GM23248 (cell line): ENCODE measurements at regions not wholly inside any gene's neighbourhood (a gene's known extent, or its start where the extent isn't known, plus 50 kb on each side); places are given as distances from the start of the nearest gene placed in this dataset.

Experiments
- DNase-seq: peaks from one replicate; pipeline ENCODE4 v3.0.0-alpha.2; 2015
- H2AFZ ChIP-seq: fragments of 200-600 bp; sonication (generic); 2 replicates; pipeline ENCODE4 v1.6.1; 2016; ENCODE audit warnings: antibody characterized with exemption
- H3F3A ChIP-seq: fragments of 200-600 bp; sonication (generic); 2 replicates; pipeline ENCODE4 v1.6.1; 2016; ENCODE audit warnings: mild to moderate bottlenecking, antibody characterized with exemption, mixed run types; ENCODE audit not compliant: insufficient read depth
- H3K27ac ChIP-seq: fragments of 200-600 bp; sonication (generic); 2 replicates; pipeline ENCODE4 v1.5.1; 2016; ENCODE audit warnings: mild to moderate bottlenecking
- H3K27me3 ChIP-seq: fragments of 200-600 bp; sonication (generic); replicated peaks from 2 replicates; pipeline ENCODE4 v1.6.1; 2016; ENCODE audit warnings: mild to moderate bottlenecking; ENCODE audit not compliant: insufficient read depth
- H3K36me3 ChIP-seq: fragments of 200-600 bp; sonication (generic); 2 replicates; pipeline ENCODE4 v1.6.1; 2016; ENCODE audit warnings: low read depth, mild to moderate bottlenecking
- H3K4me1 ChIP-seq: fragments of 200-600 bp; sonication (generic); 2 replicates; pipeline ENCODE4 v1.6.1; 2016; ENCODE audit warnings: mild to moderate bottlenecking; ENCODE audit not compliant: insufficient read depth
- H3K4me2 ChIP-seq: fragments of 200-600 bp; sonication (generic); one replicate; pipeline ENCODE4 v1.6.1; 2016; ENCODE audit warnings: mild to moderate bottlenecking; ENCODE audit not compliant: unreplicated experiment
- H3K4me3 ChIP-seq: fragments of 200-600 bp; sonication (generic); 2 replicates; pipeline ENCODE4 v1.5.1; 2016; ENCODE audit warnings: mild to moderate bottlenecking
- H3K79me2 ChIP-seq: fragments of 200-600 bp; sonication (generic); 2 replicates; pipeline ENCODE4 v1.6.1; 2016; ENCODE audit warnings: mild to moderate bottlenecking; ENCODE audit not compliant: insufficient read depth
- H3K9ac ChIP-seq: fragments of 200-600 bp; sonication (generic); 2 replicates; pipeline ENCODE4 v1.6.1; 2016; ENCODE audit warnings: mild to moderate bottlenecking
- H3K9me2 ChIP-seq: fragments of 200-600 bp; sonication (generic); 2 replicates; pipeline ENCODE4 v1.6.1; 2016; ENCODE audit warnings: mixed run types, mild to moderate bottlenecking, moderate library complexity; ENCODE audit not compliant: insufficient read depth
- H3K9me3 ChIP-seq: fragments of 200-600 bp; sonication (generic); one replicate; pipeline ENCODE4 v1.6.1; 2017; ENCODE audit warnings: low read depth
- H4K20me1 ChIP-seq: fragments of 200-600 bp; sonication (generic); 2 replicates; pipeline ENCODE4 v1.6.0; 2016; ENCODE audit not compliant: insufficient read depth
- EZH2 ChIP-seq: fragments of 200-600 bp; sonication (generic); IDR thresholded peaks from 2 replicates; pipeline ENCODE4 v1.6.1; 2018; ENCODE audit warnings: antibody characterized with exemption, mild to moderate bottlenecking; ENCODE audit not compliant: insufficient read depth, poor library complexity, severe bottlenecking
- EZH2phosphoT487 ChIP-seq: fragments of 200-600 bp; sonication (generic); IDR thresholded peaks from 2 replicates; pipeline ENCODE4 v1.6.1; 2018; ENCODE audit warnings: antibody characterized with exemption, moderate library complexity, mild to moderate bottlenecking, low read depth; ENCODE audit not compliant: insufficient read depth
- WGBS, 2 experiments: methylation state at CpG; one replicate each; pipeline ENCODE4 v1.1.6; 2015 to 2017; ENCODE audit warnings: low lambda C conversion rate in 2 of 2, low coverage in 1 of 2; ENCODE audit errors: missing lambda C conversion rate in 2 of 2; 5-methylcytosine and 5-hydroxymethylcytosine counted together
- in situ Hi-C: fragments of 300-500 bp; cut with MboI; formaldehyde crosslinking; loops from 2 replicates; pipeline ENCODE4 v1.15.0; 2020

DNA sequence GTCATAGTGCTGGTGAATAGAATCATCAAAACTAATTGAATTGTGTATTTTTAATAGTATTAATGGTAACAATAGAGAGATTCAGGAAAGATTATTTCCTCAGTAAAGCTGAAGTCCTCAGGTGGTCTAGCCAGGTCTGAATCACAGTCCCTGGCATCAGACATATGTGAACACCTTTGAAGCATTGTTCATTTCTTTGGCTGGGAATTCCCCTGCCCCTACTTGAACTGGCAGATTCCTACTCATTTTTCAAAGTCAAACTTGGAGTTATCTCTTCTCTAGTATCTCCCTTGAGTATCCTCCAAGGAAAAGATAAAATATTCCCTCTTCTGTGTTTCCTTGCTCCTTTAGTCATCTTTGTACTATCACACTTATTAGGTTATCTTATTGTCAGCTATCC, 759.8 kb downstream of the ADGRL2 start:
- H3K36me3 ChIP-seq: no peaks in the 10 kb centered on the region
- TF ChIP-seq EZH2phosphoT487 (no peak), EZH2 (no peak)
- H3K9me2 ChIP-seq: no peaks in the 10 kb centered on the region
- H3K9ac ChIP-seq: no peak overlapping the region
- DNase-seq: no peak
- H4K20me1 ChIP-seq: no peaks in the 10 kb centered on the region
- no peak overlapping the region for H3K4me2 ChIP-seq
- H3K79me2 ChIP-seq: no peaks in the 10 kb centered on the region
- no peak overlapping the region for H3K27ac ChIP-seq
- in situ Hi-C loops: no loop called here
- H2AFZ ChIP-seq: no peak overlapping the region
- peaks cover 12% of the 10 kb centered on the region for H3K4me1 ChIP-seq
- H3F3A ChIP-seq: peaks cover 12% of the 10 kb centered on the region
- H3K27me3 ChIP-seq: no peaks in the 10 kb centered on the region
- H3K9me3 ChIP-seq: no peaks in the 10 kb centered on the region
- no peak overlapping the region for H3K4me3 ChIP-seq

DNA sequence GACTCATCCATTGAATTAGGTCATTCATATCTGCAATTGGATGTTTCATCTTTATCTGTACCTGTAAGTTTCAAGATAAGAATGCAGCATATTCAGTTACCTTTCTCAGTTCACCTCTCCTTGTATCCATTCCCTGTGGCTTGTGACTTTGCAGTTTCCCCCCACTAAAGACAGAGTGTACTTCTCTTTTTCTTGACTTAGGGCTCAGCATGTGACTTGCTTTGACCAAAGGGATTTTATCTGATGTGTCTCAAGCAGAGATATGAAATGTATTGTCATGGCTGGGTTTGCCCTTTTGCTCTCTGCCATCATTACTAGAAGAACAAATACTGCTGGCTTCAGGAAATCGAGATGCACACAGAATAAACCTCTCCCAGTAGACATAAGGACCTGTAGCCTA, 754.8 kb downstream of the ADGRL2 start:
- H3K4me3 ChIP-seq: no peak overlapping the region
- H3K4me1 ChIP-seq: no peaks in the 10 kb centered on the region
- in situ Hi-C loops: no loop called here
- DNase-seq: no peak
- no peaks in the 10 kb centered on the region for H4K20me1 ChIP-seq
- H3K9me3 ChIP-seq: no peaks in the 10 kb centered on the region
- H3F3A ChIP-seq: no peaks in the 10 kb centered on the region
- H3K36me3 ChIP-seq: no peaks in the 10 kb centered on the region
- H2AFZ ChIP-seq: no peak overlapping the region
- TF ChIP-seq EZH2phosphoT487 (no peak), EZH2 (no peak)
- 5 to 7% methylated on average over 1 of the region's 1 CpG for WGBS, 2 experiments
- no peak overlapping the region for H3K9ac ChIP-seq
- no peaks in the 10 kb centered on the region for H3K9me2 ChIP-seq
- no peaks in the 10 kb centered on the region for H3K79me2 ChIP-seq
- H3K4me2 ChIP-seq: no peak overlapping the region
- H3K27me3 ChIP-seq: no peaks in the 10 kb centered on the region
- no peak overlapping the region for H3K27ac ChIP-seq

DNA sequence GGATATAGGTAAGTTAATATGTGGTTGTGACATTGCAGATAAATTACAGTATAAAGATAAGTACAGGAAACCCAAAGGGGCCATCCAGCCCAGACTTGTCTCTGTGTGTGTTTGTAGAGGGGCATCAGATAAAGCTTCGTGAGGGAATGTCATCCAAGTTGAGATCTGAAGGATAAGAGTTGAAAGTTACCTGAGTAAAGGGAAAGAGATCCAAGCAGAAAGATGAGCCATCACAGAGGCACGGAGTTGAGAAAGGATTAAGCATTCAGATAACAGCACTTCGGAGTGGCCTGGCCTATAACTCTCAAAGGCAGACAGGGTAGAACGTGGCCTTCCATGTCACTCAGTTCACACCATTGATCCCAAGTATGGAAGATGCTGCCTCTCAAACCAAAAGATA, 749.1 kb downstream of the ADGRL2 start:
- H3K4me1 ChIP-seq: no peaks in the 10 kb centered on the region
- no peaks in the 10 kb centered on the region for H3K27me3 ChIP-seq
- 22 to 31% methylated on average over 4 of the region's 4 CpGs for WGBS, 2 experiments
- no peaks in the 10 kb centered on the region for H3K36me3 ChIP-seq
- no peak overlapping the region for H3K4me2 ChIP-seq
- no peak overlapping the region for H3K27ac ChIP-seq
- H3F3A ChIP-seq: no peaks in the 10 kb centered on the region
- DNase-seq: no peak
- no peak overlapping the region for H2AFZ ChIP-seq
- H3K79me2 ChIP-seq: no peaks in the 10 kb centered on the region
- H3K9me2 ChIP-seq: no peaks in the 10 kb centered on the region
- TF ChIP-seq EZH2 (no peak), EZH2phosphoT487 (no peak)
- H3K9me3 ChIP-seq: no peaks in the 10 kb centered on the region
- H3K4me3 ChIP-seq: no peak overlapping the region
- in situ Hi-C loops: no loop called here
- H3K9ac ChIP-seq: no peak overlapping the region
- no peaks in the 10 kb centered on the region for H4K20me1 ChIP-seq

GRCh38 chr1:82542766-82543165, 742.0 kb downstream of the ADGRL2 start:
- Histone ChIP-seq H3K79me2 (no peaks in the 10 kb centered on the region), H3K36me3 (no peaks in the 10 kb centered on the region; the same call in 1 of the 2 replicates), H3K9me2 (no peaks in the 10 kb centered on the region), H3K4me1 (no peaks in the 10 kb centered on the region), H3K27ac (no peak overlapping the region), H3K9me3 (no peaks in the 10 kb centered on the region), H3K4me3 (no peak overlapping the region), H3F3A (no peaks in the 10 kb centered on the region), H3K27me3 (no peaks in the 10 kb centered on the region), H3K4me2 (no peak overlapping the region), H4K20me1 (no peaks in the 10 kb centered on the region), H3K9ac (no peak overlapping the region), H2AFZ (no peak overlapping the region)
- peak; percentile 3 for DNase-seq
- in situ Hi-C loops: no loop called here
- no peak for TF ChIP-seq EZH2phosphoT487
- TF ChIP-seq EZH2: no peak

DNA sequence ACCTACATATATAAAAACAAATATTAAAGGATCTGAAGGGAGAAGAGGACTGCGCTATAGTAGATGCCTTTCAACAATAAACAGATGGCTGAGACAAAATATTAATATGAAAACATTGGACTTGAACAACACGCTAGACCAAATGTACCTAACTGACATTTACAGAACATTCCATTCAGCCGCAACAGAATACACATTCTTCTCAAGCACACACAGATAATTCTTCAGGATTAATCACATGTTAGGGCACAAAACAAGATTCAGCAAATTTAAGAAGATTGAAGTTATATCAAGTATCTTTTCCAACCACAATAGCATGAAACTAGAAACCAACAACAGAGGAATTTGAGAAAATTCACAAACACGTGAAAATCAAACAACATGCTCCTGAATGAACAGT, 741.4 kb downstream of the ADGRL2 start:
- Histone ChIP-seq H2AFZ (no peak overlapping the region), H3K4me3 (no peak overlapping the region), H3K36me3 (no peaks in the 10 kb centered on the region; the same call in 1 of the 2 replicates), H3K4me1 (no peaks in the 10 kb centered on the region), H3K79me2 (no peaks in the 10 kb centered on the region), H3K9me3 (no peaks in the 10 kb centered on the region), H3K9me2 (no peaks in the 10 kb centered on the region), H3K4me2 (no peak overlapping the region), H3K9ac (no peak overlapping the region), H3K27me3 (no peaks in the 10 kb centered on the region), H3F3A (no peaks in the 10 kb centered on the region), H4K20me1 (no peaks in the 10 kb centered on the region), H3K27ac (no peak overlapping the region)
- 56 to 67% methylated on average over 4 of the region's 4 CpGs for WGBS, 2 experiments
- TF ChIP-seq EZH2 (no peak), EZH2phosphoT487 (no peak)
- in situ Hi-C loops: no loop called here
- no peak for DNase-seq
